A673 (cell line): ENCODE measurements at regions not wholly inside any gene's neighbourhood (a gene's known extent, or its start where the extent isn't known, plus 50 kb on each side); places are given as distances from the start of the nearest gene placed in this dataset.

Experiments
- CTCF ChIP-seq: fragments of 300-800, 200-600 bp; sonication (generic); conservative IDR thresholded peaks from 2 replicates; pipeline ENCODE4 v1.5.1; 2017; ENCODE audit warnings: low read depth, mild to moderate bottlenecking, antibody characterized with exemption, low read length, moderate library complexity, mixed read lengths
- EZH2 ChIP-seq: fragments of 200-600 bp; sonication (generic); IDR thresholded peaks from 2 replicates; pipeline ENCODE4 v1.6.1; 2017; ENCODE audit warnings: borderline replicate concordance, low read depth, mild to moderate bottlenecking, mixed read lengths, antibody characterized with exemption, low read length; ENCODE audit not compliant: poor library complexity, severe bottlenecking

DNA sequence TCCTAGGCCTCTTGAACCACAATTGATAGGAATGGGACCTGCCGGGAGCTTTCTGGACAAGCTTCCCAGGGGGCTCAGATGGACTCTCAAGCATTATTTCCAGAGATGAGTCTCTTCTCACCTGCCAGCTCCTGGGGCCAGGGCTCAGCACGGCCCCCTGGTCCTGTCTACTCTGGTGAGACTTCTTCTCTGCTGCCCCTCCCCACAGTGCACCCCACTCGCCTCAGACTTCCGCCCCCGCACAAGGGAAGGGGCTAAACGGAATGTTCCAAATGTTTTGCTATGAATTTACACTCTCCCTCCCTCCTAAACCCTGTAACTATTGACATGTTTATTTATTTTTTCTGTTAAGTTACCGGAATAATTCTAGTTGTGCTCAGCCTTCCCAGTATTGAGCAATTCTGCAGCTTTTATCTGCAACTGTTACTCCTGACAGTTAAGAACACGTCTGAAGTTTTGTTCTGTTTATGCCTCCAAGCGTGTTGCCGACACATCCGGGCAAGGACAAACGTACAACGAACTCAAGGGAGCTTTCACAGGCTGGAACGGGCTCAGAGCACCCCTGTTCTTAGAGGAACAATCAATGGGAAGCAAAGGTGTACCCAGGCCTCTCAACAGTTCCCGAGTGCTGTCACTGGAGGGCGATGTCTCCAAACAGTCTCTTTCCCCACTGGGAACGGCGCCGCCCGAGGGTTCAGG, 55.2 kb downstream of the FHIP2A start:
- peak; percentile 86 for TF ChIP-seq CTCF
- no peak for TF ChIP-seq EZH2
